ENCODE measurements at regions not wholly inside any gene's neighbourhood (a gene's known extent, or its start where the extent isn't known, plus 50 kb on each side); places are given as distances from the start of the nearest gene placed in this dataset.

DNA sequence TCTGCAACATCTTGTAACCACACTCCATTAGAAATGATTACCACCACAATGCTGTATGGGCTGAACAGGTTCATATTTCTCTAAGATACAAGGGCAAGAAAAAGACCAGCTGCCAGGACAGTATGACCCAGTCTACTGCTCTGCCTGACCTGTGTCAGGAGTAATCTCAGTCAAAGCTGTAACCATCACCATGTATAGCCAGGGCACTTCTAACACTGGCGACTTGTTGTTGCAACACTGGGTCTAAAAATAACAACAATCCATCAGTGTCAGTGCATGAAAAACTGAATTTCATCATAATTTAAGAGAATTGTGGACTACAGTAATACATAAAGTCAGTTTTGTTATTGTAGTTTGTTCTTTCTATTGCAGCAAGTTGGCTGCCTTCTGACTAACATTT lies 738.6 kb upstream of the ADGRB3 start:
- H3K36me3 Mint-ChIP-seq (ENCODE audit: low read depth): no peaks in the 10 kb centered on the region
- ChIA-PET POLR2A (no interaction called here), CTCF (no interaction called here)
- no peaks in the 10 kb centered on the region for H3K4me1 Mint-ChIP-seq
- no peak overlapping the region for H3K27ac Mint-ChIP-seq
- no peak overlapping the region for H3K4me3 Mint-ChIP-seq
- peaks cover 9% of the 10 kb centered on the region for H3K9me3 Mint-ChIP-seq
- no peak for DNase-seq
- H3K27me3 Mint-ChIP-seq: no peaks in the 10 kb centered on the region

DNA sequence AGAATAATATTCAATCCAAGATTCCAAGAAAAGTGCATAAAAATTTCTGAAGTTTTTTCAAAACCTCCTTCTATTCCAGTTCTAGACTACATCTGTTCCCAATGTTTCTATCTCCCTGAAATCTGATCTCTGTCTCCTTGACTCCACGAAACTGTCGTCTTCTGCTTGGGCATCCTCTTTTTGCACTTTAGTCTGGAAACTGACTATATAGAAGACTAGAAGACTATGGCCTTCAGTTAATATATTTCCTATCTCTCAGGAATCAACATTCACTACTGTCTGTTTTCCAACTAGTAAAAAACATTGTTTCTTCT lies 745.4 kb upstream of the ADGRB3 start:
- Mint-ChIP-seq H3K27me3 (no peaks in the 10 kb centered on the region), H3K4me3 (no peak overlapping the region), H3K36me3 (ENCODE audit: low read depth) (no peaks in the 10 kb centered on the region), H3K27ac (no peak overlapping the region), H3K9me3 (peaks cover 14% of the 10 kb centered on the region), H3K4me1 (no peaks in the 10 kb centered on the region)
- no peak for DNase-seq
- CTCF ChIA-PET: no interaction called here
- POLR2A ChIA-PET: no interaction called here

DNA sequence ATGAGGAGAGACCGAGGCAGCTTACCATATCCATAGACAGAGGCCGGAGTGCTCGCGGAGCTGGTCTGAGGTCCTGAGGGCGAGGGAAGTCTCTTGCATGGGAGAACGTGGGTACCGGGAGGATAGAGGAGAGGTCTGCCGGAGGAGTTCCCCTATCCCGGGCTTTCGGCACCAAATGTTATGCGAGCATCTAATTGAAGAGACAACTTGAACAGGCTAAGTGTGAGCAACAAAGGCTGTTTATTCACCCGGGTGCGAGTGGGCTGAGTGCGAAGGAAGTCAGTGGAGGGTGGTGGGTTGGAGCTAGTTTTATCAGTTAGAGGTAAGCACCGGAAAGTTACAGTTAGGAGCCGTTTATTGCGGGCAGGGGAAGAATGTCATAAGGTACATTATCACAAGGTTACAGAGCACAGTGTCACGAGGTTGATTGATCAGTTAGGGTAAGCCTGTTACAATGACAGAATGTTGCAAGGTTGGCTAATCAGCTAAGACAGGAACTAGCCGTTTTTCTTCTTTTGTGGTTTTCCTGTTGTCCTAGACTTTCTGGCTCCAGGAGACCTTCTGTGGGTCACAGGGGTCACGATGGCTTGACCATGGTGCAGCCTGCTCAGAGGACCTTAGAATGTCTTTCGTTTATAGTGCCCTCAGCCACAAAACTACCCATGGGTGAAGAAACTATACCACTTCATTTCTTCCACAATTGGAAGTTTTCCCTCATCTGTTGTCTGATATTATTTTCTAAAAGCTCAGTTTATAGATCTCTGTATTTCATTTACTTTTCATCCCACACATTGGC lies 746.0 kb upstream of the ADGRB3 start:
- H3K4me1 Mint-ChIP-seq: no peaks in the 10 kb centered on the region
- H3K27me3 Mint-ChIP-seq: no peaks in the 10 kb centered on the region
- no peak overlapping the region for H3K27ac Mint-ChIP-seq
- DNase-seq: no peak
- ChIA-PET CTCF (interaction anchor here (0.6 kb wide), 1 partner anchor 418 kb away, joined by 5 read pairs; no protein-coding TSS in a partner anchor), POLR2A (no interaction called here)
- no peak overlapping the region for H3K4me3 Mint-ChIP-seq
- H3K36me3 Mint-ChIP-seq (ENCODE audit: low read depth): no peaks in the 10 kb centered on the region
- H3K9me3 Mint-ChIP-seq: peaks cover 14% of the 10 kb centered on the region

DNA sequence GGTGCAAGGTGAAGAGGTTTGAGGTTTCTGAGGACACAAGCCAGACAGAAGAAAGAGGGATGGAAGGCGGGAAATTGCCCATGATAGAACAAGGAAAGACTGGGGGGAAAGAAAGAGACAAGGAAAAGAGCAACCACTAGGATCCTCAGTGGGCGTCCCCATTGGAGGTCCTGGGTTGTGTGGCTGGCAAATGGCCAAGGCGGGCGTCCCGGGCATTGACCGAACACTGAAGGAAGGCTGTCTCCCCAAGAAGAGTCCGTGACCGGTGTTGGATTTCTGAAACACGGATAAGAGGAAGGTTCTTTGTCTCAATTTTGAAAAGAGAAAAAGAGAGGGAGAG lies 746.6 kb upstream of the ADGRB3 start:
- H3K4me3 Mint-ChIP-seq: no peak overlapping the region
- no peaks in the 10 kb centered on the region for H3K27me3 Mint-ChIP-seq
- peaks cover 14% of the 10 kb centered on the region for H3K9me3 Mint-ChIP-seq
- POLR2A ChIA-PET: no interaction called here
- H3K36me3 Mint-ChIP-seq (ENCODE audit: low read depth): no peaks in the 10 kb centered on the region
- CTCF ChIA-PET: interaction anchor here (0.6 kb wide), 1 partner anchor 419 kb away, joined by 5 read pairs; no protein-coding TSS in a partner anchor
- no peak overlapping the region for H3K27ac Mint-ChIP-seq
- no peaks in the 10 kb centered on the region for H3K4me1 Mint-ChIP-seq
- no peak for DNase-seq

DNA sequence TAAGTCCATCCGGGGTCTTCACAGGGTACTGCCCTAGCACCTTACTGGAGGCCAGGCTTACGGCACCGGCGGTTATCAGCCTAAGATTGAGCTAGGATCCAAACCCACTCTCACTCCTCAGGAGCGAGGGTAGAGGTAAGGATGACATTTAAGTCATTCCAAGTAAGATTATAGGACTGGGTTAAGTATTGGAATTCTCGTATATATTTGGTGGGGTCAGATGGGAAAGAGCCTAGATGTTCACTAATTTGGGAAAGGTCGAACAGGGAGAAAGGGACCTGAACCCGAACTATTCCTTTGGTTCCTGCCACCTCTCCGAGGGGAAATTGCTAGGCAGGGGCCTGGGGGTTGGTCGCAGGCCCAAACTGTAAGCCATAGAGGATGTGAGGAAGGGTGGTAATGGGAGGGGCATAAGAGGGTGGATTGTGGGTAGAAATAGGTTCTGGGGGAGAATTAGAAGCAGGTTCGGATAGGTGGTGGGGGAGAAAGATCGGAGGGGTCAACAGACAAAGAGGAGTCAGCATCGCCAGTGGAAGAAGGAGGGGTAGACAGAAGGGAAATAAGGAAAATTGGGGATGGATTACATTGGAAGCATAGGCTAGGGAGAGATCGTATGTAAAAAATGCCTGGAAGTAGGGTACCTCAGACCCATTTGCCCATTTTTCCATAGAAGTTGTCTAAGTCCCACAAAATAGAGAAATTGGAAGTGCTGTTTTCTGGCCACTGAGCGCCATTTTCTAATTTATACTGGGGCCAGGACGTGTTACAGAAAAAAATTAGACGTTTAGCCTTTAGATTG lies 747.1 kb upstream of the ADGRB3 start:
- Mint-ChIP-seq H3K36me3 (ENCODE audit: low read depth) (no peaks in the 10 kb centered on the region), H3K9me3 (peaks cover 14% of the 10 kb centered on the region), H3K4me3 (no peak overlapping the region), H3K27ac (no peak overlapping the region), H3K27me3 (no peaks in the 10 kb centered on the region), H3K4me1 (no peaks in the 10 kb centered on the region)
- DNase-seq: no peak
- POLR2A ChIA-PET: no interaction called here
- CTCF ChIA-PET: no interaction called here

DNA sequence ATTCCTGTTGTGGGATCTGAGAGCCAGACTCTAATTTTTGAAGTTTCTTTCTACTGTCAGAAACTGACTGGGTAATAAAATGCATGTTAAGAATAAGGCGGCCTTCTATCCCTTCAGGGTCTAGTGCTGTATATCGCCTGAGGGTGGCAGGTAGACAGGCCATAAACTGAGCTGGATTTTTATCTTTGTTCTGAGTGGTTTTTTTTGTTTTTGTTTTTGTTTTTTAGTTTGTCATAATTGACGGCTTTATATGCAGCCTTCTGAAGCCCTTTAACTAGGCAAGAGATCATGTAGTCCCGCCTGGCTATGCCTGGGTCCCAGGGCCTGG lies 747.7 kb upstream of the ADGRB3 start:
- Mint-ChIP-seq H3K4me1 (no peaks in the 10 kb centered on the region), H3K9me3 (peaks cover 14% of the 10 kb centered on the region), H3K36me3 (ENCODE audit: low read depth) (no peaks in the 10 kb centered on the region), H3K4me3 (no peak overlapping the region), H3K27ac (no peak overlapping the region), H3K27me3 (no peaks in the 10 kb centered on the region)
- DNase-seq: no peak
- POLR2A ChIA-PET: no interaction called here
- CTCF ChIA-PET: no interaction called here

DNA sequence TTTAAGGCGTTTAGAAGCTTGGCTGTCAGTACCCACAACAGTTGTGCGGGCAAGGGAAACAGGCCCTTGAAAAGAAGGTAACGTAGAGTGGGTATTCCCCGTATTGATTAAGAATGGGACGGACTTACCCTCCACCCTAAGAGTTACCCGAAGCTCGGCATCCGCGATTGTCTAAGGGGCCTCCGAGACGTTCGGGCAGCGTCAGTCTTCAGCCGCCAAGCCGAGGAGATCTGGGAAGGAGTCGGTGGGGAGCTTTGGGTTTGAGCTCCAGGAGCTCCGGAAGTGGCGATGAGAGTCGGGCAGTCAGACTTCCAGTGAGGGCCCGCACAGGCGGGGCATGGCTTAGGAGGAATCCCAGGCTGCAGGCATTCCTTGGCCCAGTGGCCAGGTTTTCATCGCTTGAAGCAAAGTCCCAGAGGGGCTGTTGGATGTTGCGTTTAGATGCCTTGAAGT lies 748.2 kb upstream of the ADGRB3 start:
- H3K4me3 Mint-ChIP-seq: no peak overlapping the region
- H3K9me3 Mint-ChIP-seq: peaks cover 14% of the 10 kb centered on the region
- no peaks in the 10 kb centered on the region for H3K4me1 Mint-ChIP-seq
- no peak for DNase-seq
- no peaks in the 10 kb centered on the region for H3K27me3 Mint-ChIP-seq
- ChIA-PET POLR2A (no interaction called here), CTCF (interaction anchor here (0.6 kb wide), 1 partner anchor 281 kb away, joined by 4 read pairs; no protein-coding TSS in a partner anchor)
- H3K27ac Mint-ChIP-seq: no peak overlapping the region
- no peaks in the 10 kb centered on the region for H3K36me3 Mint-ChIP-seq (ENCODE audit: low read depth)

DNA sequence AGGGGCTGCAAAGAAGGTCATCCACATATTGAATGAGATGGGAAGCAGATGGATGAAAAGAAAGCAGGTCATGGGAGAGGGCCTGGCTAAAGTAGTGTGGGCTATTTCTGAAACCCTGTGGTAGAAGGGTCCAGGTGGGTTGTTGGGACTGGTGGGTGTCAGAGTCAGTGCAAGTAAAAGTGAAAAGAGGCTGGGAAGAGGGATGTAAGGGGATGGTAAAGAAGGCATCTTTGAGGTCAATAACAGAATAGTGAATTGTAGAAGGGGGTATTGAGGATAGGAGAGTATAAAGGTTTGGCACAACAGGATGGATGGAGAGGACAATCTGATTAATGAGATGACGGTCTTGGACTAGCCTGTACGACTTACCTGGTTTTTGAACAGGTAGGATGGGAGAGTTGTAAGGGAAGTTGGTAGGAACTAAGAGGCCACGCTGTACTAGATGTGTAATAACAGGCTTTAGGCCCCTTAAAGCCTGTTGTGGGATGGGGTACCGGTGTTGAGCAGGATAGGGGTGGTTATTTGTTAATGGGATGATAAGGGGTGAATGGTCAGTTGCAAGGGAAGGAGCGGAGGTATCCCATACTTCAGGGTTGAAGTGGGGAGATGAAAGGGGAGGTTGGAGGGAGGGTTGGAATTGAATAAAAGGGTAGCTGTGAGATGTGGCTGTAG lies 748.9 kb upstream of the ADGRB3 start:
- Mint-ChIP-seq H3K4me1 (no peaks in the 10 kb centered on the region), H3K27me3 (no peaks in the 10 kb centered on the region), H3K36me3 (ENCODE audit: low read depth) (no peaks in the 10 kb centered on the region), H3K27ac (no peak overlapping the region), H3K9me3 (peaks cover 14% of the 10 kb centered on the region), H3K4me3 (no peak overlapping the region)
- ChIA-PET CTCF (no interaction called here), POLR2A (no interaction called here)
- no peak for DNase-seq

DNA sequence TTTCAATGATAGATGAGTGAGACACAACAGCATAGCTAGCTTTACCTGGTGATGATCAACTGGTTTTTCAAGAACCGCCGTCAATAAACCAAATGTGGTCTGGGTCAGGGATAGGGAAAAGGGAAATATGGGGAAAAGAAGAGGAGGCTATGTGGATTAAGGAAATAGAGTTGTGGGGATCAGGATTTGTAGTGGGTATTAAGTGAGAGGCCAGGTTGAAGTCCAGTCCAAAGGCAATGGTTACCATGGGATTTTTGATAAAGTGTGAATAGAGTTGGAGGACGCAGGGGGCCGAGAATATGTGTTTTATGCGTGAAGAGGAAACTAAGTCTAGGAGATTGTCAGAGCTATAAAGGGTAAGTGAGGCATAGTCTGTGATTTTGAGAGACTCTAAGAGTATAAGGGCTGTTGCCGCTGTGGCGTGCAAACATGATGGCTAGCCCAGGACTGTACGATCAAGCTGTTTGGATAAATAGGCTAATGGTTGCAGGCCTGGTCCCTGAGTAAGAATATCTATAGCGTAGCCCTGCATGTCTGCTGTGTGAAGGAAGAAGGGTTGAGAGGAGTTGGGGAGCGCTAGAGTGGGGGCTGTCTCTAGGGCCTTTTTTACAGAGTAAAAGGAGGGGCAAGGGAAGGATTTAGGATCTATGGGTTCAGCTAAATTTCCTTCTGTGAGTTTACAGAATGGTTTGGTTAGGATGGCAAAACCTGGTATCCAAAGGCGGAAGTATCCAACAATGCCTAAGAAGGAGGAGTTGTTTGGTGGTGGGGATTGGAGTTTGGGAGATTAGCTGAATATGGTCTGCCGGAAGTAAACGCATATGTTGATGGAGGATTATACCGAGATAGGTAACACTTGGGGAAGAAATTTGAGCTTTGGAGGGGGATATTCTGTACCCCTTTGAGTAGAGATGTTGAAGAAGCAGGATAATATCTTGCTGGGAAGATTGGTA lies 749.7 kb upstream of the ADGRB3 start:
- Mint-ChIP-seq H3K4me3 (no peak overlapping the region), H3K4me1 (no peaks in the 10 kb centered on the region), H3K27me3 (no peaks in the 10 kb centered on the region), H3K9me3 (peaks cover 14% of the 10 kb centered on the region), H3K36me3 (ENCODE audit: low read depth) (no peaks in the 10 kb centered on the region), H3K27ac (no peak overlapping the region)
- ChIA-PET CTCF (no interaction called here), POLR2A (no interaction called here)
- no peak for DNase-seq

DNA sequence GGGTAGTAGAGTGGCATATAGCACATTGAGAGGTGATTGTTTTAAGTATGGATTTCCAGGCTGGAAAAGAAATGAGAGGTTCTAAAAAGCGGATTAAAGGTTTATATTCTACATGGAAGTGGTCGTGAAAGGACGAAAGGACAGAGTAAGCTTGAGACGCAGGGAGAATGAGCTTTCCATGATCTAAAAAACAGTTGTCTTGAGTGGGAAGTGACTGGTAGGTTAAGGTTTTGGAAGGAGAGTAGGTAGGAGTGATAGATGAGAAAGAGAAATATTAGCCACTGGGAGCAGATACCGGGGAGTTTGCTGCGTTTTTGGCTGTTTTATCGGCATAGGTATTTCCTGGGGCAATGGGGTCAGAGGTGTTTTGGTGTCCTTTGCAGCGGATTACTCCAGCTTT lies 750.6 kb upstream of the ADGRB3 start:
- Mint-ChIP-seq H3K27me3 (no peaks in the 10 kb centered on the region), H3K4me3 (no peak overlapping the region), H3K36me3 (ENCODE audit: low read depth) (no peaks in the 10 kb centered on the region), H3K4me1 (no peaks in the 10 kb centered on the region), H3K9me3 (peaks cover 14% of the 10 kb centered on the region), H3K27ac (no peak overlapping the region)
- DNase-seq: no peak
- ChIA-PET CTCF (no interaction called here), POLR2A (no interaction called here)

DNA sequence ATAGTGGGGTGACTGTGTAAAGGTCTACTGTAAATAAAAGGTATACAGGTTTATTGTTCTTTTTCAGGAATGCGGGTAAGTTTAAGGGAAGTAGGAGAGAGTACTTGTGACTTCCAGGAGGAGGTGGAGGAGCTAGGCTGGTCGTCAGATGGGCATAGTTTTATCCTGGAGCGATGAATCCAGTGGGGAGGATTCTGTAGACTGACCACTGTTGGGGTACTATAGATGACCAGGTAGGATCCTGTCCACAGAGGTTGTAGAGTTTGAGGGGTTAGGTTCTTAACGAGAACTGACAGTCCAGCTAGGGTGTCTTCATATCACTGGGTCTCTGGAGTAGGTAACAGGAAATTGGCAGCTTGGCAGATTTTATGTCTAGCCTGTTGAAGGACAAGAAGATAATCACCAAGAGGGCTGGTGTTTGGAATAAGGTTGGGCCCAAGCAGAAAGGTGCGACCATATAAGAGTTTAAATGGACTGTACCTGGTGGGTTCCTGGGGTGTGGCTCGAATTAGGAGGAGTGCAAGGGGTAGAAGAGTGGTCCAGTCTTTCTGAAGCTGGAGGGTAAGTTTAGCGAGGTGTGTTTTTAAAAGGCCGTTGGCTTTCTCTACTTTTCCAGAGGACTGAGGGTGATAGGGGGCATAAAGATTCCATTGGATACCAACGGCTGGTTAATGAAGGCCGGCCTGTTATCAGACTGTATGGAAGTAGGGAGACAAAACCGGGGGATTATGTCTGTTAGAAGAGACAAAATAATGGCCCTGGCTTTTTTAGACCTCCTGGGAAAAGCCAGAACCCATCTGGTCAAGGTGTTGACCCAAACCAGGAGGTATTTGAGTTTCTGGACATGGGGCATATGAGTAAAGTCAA lies 751.3 kb upstream of the ADGRB3 start:
- Mint-ChIP-seq H3K4me3 (no peak overlapping the region), H3K36me3 (ENCODE audit: low read depth) (no peaks in the 10 kb centered on the region), H3K27ac (no peak overlapping the region), H3K4me1 (no peaks in the 10 kb centered on the region), H3K9me3 (peaks cover 10% of the 10 kb centered on the region), H3K27me3 (no peaks in the 10 kb centered on the region)
- POLR2A ChIA-PET: no interaction called here
- CTCF ChIA-PET: no interaction called here
- no peak for DNase-seq
